HL-60/S4 treated with phorbol 12-myristate 13-acetate at 8.2 ng/mL for 4 days and 3 days (cell line): ENCODE measurements at regions not wholly inside any gene's neighbourhood (a gene's known extent, or its start where the extent isn't known, plus 50 kb on each side); places are given as distances from the start of the nearest gene placed in this dataset.
"Not testable (repeated sequence)": the region's sequence is repeated elsewhere in the genome, so short reads cannot be mapped to it uniquely, and the experiment has no call there.

Source experiments
- in situ Hi-C: fragments of 300-500 bp; cut with MboI; formaldehyde crosslinking; loops from 2 replicates; pipeline ENCODE4 v1.15.0; 2022; ENCODE audit warnings: low sequenced_read_pairs

DNA sequence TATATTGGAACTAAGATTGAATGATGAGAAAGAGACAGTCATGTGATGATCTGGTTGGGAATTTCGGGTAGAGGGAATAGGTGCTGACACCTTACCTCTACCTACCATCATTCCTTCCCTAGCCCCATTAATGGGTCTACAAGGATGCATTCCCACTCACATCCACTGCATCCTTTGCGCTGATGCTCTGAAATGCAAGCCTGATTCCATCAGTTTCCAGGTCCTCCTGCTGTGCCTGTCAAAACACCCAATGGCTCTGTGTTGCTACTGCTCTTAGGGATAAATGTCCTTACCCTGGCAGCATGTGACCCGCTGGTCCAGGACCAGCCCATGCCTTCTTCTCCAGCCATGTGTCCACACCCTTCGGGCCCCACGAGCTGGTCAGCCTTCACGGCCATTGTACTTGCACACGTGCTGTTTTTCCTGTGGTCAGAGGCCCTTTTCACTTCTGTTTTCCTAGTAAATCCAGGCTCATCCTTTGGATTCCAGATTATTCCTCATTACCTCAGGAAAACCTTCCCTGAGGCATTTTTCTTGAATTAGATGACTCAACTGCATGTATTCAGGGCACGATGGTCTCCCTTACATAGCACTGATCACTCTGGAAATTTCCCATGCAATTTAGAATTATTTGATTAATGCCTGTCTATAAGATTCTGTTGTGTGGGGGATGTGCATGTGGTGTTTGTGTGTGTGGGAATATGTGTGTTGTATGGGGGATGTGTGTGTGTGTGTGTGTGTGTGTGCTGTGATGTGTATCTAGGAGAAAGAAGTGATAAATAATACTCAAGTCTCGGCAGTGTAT, 185.0 kb downstream of the DIRAS2 start:
- in situ Hi-C loops: no loop called here

GRCh38 chr9:90458485-90458884, 184.1 kb downstream of the DIRAS2 start:
- in situ Hi-C loops: no loop called here

DNA sequence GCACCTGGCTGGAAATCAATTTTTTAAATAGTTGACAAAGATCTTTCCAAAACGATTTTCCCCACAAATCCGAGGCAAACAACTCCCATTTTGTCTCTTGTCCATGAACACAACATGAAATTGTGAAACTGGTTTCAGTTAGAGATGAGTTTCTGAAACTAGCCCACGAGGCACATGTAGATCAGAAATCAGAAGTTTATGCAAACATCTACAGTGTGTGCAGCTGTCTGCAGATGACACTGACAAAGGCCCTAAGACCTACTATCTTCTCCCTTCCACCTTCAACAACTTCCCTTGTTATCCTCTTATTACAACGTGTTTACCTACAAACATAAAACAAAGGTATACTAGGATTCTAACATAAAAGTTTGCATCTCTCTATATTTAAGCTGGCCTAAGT, 183.3 kb downstream of the DIRAS2 start:
- in situ Hi-C loops: no loop called here

DNA sequence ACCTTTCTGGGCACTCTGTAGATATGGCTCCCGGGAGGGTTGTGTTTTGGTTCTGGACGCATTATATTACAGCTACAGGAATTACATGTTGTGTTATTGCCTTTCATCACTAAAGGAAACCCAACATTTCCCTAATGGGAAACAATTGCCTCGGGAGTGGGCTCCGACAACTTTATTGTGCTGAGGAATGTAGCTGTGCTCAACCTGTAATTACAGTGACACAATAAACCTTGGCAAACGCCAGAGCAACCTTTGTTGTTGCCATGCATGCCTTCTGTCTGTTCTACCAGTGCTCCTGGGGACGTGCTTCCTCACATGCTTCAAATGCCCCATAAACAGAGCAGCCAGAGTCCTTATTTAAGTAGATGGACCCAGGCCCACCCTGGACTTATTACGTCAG, 182.4 kb downstream of the DIRAS2 start:
- in situ Hi-C loops: no loop called here

GRCh38 chr9:90464978-90465377, 177.6 kb downstream of the DIRAS2 start:
- in situ Hi-C loops: no loop called here

DNA sequence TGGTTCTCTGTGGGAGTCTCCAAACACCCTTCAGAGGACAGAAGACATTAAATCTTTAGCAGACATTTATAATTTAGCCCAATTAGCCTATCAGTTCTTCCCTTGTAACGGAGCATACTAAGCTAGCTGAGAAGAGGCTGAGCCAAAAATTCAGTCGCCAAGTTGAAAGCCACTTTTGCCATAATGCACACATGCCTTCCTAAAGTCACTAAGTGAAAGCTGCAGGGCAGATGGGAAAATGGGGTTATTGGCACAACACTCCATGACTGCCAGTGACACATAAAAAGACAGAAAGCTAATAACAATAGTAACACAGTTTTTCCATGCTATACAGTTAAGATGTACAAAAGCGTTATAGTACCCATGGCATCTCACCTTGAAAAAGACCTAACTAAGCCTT, 176.2 kb downstream of the DIRAS2 start:
- in situ Hi-C loops: no loop called here

DNA sequence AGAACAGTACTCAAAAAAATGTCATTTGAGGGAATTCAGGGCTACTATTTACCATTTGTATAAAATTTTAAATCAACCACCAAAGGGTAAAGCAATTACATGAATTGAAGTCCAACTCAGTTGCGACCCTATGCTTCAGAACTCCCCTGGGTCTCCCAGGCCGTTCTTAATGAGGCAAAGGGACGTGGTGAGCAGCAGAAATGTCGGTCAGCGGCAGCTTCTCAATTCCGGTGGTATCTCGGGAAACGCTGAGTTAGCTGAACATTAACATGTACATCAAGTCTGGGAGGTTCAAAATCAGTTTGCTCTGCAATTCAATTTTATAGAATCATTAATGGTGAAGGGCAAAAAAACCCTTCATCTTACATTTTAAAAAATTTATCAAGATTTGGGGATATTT, 173.2 kb downstream of the DIRAS2 start:
- in situ Hi-C loops: no loop called here

DNA sequence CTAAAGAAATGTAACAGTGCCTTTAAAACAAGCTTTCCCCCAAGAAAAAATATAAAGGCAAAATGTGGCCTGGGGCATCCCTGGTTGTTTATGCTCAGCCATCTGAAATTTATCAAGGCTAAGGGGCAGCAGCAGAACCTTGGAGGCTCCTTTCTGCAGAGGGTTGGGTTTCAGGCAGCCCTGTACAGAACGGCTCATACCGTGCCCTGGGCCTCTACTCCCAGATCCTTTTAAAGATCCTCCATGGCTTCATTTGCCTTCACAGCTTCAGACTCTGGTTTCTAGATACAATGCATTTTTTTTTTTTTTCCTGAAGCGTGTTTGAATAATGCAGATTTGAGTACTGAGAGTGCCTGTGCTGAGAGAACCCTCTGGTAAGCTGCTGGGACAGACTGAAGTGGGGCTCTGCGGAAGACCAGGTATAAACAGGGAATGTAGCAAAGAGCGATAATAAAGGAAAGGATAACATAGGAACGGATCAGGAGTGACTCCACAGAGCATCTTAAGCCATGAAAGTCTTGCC, 172.7 kb downstream of the DIRAS2 start:
- in situ Hi-C loops: no loop called here

GRCh38 chr9:90476058-90476457, 166.6 kb downstream of the DIRAS2 start:
- in situ Hi-C loops: no loop called here

- in situ Hi-C loops: no loop called here
Measured at GRCh38 chr9:90477535-90477934, 165.1 kb downstream of the DIRAS2 start.

GRCh38 chr9:90478821-90479220, 163.8 kb downstream of the DIRAS2 start:
- in situ Hi-C loops: no loop called here

DNA sequence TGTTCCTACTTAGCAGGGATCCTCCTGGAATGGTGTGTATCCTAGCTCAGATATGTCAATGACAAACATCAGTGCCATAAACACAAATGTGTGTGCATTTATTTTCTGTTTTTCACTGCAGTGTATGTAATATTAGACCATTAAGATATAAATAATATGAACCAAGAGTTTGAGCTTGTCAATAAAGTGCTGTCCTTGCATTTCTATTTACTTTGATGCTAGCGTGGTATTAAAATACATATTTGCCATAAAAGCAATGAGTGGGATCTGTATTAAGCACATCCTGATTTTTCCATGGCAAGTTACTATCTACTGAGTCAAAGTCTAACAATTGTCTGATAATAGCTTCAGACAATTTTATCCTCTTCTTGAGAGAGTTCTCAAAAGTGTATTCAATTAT, 157.6 kb downstream of the DIRAS2 start:
- in situ Hi-C loops: no loop called here

GRCh38 chr9:90489066-90489465, 153.6 kb downstream of the DIRAS2 start:
- in situ Hi-C loops: no loop called here

DNA sequence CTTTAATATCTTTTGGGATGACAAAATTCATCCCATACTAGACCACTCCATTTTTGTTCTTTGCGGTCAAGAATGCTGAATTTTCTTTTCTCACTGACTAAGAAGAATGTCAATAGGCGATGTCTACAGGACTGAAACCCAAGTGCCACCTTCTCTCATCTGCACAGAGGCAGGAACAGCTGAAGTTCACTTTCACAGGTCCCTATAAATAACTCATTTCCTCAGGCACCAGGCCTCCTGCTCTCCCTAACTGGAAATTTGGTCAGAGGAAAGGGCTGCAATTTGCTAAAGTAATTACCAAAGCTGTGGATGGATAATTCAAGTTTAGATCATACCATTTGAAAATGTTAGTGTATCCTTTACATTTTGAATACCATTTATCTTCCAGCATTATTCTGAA, 142.9 kb downstream of the DIRAS2 start:
- in situ Hi-C loops: no loop called here

GRCh38 chr9:90502134-90502533, 140.5 kb downstream of the DIRAS2 start:
- in situ Hi-C loops: no loop called here

GRCh38 chr9:90504486-90504885, 138.1 kb downstream of the DIRAS2 start:
- in situ Hi-C loops: no loop called here

DNA sequence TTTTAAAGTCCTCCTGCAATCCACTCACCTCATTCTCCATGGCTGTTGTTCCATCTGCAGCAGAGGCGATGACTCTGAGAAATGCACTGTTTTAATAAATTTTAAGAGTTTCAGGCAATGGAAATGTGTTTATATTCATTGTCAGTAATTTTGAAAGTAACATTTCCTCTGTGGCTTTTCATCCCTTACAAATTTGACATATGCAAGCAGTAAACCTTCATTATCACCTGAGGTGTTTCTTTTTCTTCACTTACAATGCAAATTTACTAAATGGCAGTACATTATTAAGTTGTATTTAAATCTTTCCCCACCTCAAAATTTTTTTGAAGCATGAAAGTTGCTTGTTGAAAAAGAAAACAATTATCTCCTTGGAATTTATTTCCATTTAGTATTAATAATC, 136.9 kb downstream of the DIRAS2 start:
- in situ Hi-C loops: no loop called here

DNA sequence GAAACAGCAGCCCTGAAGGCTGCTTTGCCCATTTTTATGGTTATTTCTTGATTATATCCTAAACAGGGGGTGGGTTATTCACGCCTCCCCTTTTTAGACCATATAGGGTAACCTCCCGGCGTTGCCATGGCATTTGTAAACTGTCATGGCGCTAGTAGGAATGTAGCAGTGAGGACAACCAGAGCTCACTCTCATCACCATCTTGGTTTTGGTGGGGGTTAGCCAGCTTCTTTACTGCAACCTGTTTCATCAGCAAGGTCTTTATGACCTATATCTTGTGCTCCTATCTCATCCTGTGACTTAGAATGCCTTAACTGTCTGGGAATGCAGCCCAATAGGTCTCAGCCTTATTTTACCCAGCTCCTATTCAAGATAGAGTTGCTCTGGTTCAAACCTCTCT, 136.2 kb downstream of the DIRAS2 start:
- in situ Hi-C loops: not testable (repeated sequence)

- in situ Hi-C loops: no loop called here
Measured at GRCh38 chr9:90507621-90508020, 135.0 kb downstream of the DIRAS2 start.

DNA sequence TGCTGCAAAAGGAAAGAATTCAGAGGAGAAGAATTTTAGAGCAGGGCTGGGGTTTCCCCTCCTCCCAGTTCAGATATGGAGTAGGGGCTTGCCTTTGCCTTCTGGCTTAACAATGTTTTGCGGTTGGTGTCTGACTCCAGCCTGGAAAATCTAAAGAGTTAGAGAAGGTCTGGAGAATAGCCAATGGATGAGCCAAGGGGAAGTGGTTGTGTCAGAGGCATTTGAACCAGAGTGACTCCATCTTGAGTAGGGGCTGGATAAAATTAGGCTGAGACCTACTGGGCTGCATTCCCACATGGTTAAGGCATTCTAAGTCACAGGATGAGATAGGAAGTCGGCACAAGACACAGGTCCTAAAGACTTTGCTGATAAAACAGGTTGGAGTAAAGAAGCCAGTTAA, 133.7 kb downstream of the DIRAS2 start:
- in situ Hi-C loops: no loop called here

- in situ Hi-C loops: no loop called here
Measured at GRCh38 chr9:90511711-90512110, 130.9 kb downstream of the DIRAS2 start.

DNA sequence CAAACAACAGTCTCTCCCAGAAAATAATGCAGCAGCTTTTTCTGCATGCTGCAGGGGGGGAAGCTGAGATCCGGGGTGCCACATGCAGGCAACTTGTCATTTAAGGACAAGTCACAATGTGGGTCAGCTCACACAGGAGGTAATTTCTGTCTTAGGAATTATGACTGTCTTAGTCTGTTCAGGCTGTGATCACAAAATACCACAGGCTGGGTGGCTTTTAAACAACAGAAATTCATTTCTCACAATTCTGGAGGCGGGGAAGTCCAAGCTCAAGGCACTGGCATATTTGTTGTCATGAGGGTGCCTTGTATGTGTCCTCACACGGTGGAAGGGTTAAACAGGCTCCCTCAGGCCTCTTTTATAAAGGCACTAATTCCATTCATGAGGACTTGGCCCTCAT, 127.7 kb downstream of the DIRAS2 start:
- in situ Hi-C loops: no loop called here

DNA sequence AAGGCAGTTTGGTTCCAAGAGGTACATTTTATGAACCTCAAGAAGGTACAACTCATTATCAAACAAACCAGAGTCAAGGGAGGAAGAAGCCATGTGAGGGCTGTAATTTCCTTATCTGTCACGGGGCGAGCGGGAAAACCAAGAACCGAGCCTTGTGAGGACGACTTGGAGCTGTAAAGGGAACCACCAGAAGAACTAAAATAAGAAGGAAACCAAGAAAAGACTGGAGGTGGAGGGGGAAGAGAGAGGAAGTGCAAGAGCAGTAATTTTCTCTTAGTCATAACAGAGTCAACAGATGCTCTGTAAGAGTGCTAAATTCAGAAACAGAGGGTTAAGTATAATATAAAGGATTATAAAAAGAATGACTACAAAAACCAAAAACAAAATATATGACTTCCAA, 127.1 kb downstream of the DIRAS2 start:
- in situ Hi-C loops: no loop called here
